ENCODE measurements at regions not wholly inside any gene's neighbourhood (a gene's known extent, or its start where the extent isn't known, plus 50 kb on each side); places are given as distances from the start of the nearest gene placed in this dataset.
"Not testable (repeated sequence)": the region's sequence is repeated elsewhere in the genome, so short reads cannot be mapped to it uniquely, and the experiment has no call there.

- not testable (repeated sequence) for TF ChIP-seq CTCF (IDR thresholded peaks at IDR 0.05; ENCODE audit: insufficient read depth, low read depth, low read length); EZH2 (IDR thresholded peaks at IDR 0.05; ENCODE audit: insufficient read depth, low read length)
Measured at GRCh38 chr20:30417387-30417786, 840.1 kb upstream of the DEFB115 start.
